Ectodermal cell (in vitro differentiated cells): ENCODE measurements at regions not wholly inside any gene's neighbourhood (a gene's known extent, or its start where the extent isn't known, plus 50 kb on each side); places are given as distances from the start of the nearest gene placed in this dataset.

Source experiments
- H3K27ac ChIP-seq: 2 replicates; pipeline ENCODE4 v1.7.0; 2013; ENCODE audit warnings: mild to moderate bottlenecking, low read depth, low read length; ENCODE audit not compliant: insufficient read depth, poor library complexity, severe bottlenecking
- H3K27me3 ChIP-seq: 2 replicates; pipeline ENCODE4 v1.7.0; 2013; ENCODE audit warnings: mild to moderate bottlenecking, low read length; ENCODE audit not compliant: insufficient read depth, control insufficient read depth, poor library complexity, severe bottlenecking
- H3K36me3 ChIP-seq: one replicate; pipeline ENCODE4 v1.7.0; 2013; ENCODE audit warnings: low read length; ENCODE audit not compliant: control insufficient read depth, insufficient read depth
- H3K4me1 ChIP-seq: one replicate; pipeline ENCODE4 v1.7.0; 2013; ENCODE audit warnings: low read length; ENCODE audit not compliant: control insufficient read depth, insufficient read depth
- H3K4me3 ChIP-seq: 2 replicates; pipeline ENCODE4 v1.7.0; 2013; ENCODE audit warnings: low read depth, low read length, control low read depth; ENCODE audit not compliant: insufficient read depth
- H3K9me3 ChIP-seq: 2 replicates; pipeline ENCODE4 v1.7.0; 2013; ENCODE audit warnings: mild to moderate bottlenecking, low read length, moderate library complexity; ENCODE audit not compliant: control insufficient read depth
- WGBS, 2 experiments: methylation state at CpG; one replicate each; pipeline ENCODE4 v1.1.7; 2013; ENCODE audit warnings: missing lambda C conversion rate in 2 of 2; 5-methylcytosine and 5-hydroxymethylcytosine counted together

DNA sequence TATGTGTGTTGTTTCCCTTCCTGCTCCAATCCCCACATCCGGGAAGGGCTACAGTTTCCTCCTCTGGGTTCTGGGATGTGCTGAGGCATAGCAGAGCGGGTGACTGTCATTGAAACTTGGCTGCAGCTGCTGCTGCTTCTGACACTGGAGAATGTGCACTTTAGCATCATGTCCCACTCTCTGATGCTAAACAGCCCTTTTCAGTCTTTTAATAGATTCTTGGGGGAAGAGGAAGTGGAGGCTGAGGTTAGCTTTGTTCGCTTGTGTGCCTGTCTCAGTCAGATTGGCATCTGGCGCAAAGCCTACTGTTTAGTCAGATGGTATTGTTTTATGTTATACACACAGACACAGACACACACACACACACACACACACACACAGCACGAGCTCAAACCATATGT, 136.5 kb upstream of the RND3 start:
- H3K27ac ChIP-seq: no peak overlapping the region

DNA sequence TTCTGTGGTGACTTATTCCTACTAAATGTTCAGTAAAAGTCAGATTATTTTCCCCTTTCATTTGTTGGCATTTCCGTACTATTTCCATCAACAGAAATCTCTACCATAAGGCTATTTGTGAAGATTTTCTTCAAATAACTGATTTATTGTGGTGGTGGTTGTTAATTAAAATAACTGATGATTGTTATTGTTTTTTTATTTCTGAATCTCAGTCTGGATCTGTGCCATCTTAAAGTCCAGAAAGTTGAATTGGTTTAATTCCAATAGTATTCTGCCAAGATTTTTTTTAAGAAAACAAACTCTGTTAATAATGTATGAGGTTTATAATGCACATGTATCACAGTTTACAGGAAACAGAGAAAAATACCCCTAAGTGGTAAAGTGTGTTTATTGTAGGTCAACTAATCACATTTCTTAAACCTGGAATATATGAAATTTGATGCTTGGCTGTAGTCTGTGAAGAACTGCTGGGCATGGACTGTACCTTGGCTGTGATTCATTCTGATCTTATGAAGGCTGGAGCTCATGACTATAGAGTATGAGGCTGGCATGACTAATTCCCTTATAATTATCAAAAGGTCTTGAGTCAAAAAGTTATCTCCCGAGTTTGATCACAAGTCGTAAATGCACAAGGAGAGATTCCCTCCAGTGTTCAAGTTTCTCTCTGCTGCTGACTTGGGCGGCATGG, 134.2 kb upstream of the RND3 start:
- no peaks in the 10 kb centered on the region for H3K27me3 ChIP-seq
- H3K4me3 ChIP-seq: no peak overlapping the region
- peaks cover 5% of the 10 kb centered on the region for H3K4me1 ChIP-seq
- 97 to 98% methylated on average over 3 to 4 of the region's 4 CpGs for WGBS, 2 experiments
- no peaks in the 10 kb centered on the region for H3K9me3 ChIP-seq
- H3K36me3 ChIP-seq: no peaks in the 10 kb centered on the region
- no peak overlapping the region for H3K27ac ChIP-seq

More for the DNA sequence above, 136.5 kb upstream of the RND3 start:
- no peak overlapping the region for H3K4me3 ChIP-seq
- no peaks in the 10 kb centered on the region for H3K27me3 ChIP-seq
- H3K9me3 ChIP-seq: no peaks in the 10 kb centered on the region
- H3K36me3 ChIP-seq: no peaks in the 10 kb centered on the region
- H3K4me1 ChIP-seq: peaks cover 12% of the 10 kb centered on the region
- WGBS, 2 experiments: 88 to 92% methylated on average over 3 to 4 of the region's 5 CpGs

DNA sequence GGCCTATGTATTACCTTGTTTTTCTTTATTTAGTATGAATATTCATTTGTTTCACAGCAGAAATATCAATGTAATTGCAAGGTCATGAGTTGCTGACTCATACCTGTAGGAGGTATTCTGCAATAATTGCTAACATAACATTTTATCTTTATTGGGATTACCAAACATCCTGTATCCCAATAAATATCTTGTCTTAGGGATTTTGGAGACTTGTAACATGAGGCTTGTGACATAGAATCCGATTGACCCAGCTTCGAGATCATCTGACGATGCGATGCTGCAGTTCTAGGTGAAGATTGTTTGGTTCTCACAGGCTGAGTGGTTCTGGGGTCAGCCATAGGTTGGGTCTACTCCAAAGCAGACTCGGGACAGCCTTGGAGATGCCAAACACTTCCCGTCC, 133.4 kb upstream of the RND3 start:
- Histone ChIP-seq H3K4me1 (peaks cover 5% of the 10 kb centered on the region), H3K36me3 (no peaks in the 10 kb centered on the region), H3K27me3 (no peaks in the 10 kb centered on the region), H3K4me3 (no peak overlapping the region), H3K27ac (no peak overlapping the region), H3K9me3 (no peaks in the 10 kb centered on the region)
- WGBS, 2 experiments: 94 to 96% methylated on average over 6 of the region's 6 CpGs

DNA sequence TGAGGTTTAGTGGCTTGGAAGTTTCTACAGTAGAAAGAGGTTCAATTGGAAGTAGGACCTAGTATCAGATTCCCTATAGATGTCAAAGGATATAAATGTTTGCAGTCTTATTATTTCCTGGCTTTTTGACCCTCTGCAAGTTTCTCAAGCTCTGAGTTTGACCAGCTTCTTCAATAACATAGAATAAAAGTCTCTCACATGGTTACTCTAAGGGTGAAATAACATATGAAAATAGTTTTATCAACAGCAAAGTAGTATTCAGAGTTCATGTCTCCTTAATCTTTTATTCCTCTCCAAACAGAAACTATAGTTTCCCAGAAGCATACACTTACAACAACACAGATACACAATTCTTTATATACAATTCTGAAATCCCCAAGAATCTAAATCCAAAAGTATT, 132.9 kb upstream of the RND3 start:
- Histone ChIP-seq H3K36me3 (no peaks in the 10 kb centered on the region), H3K9me3 (no peaks in the 10 kb centered on the region), H3K27me3 (no peaks in the 10 kb centered on the region), H3K27ac (no peak overlapping the region), H3K4me3 (no peak overlapping the region), H3K4me1 (peaks cover 5% of the 10 kb centered on the region)

DNA sequence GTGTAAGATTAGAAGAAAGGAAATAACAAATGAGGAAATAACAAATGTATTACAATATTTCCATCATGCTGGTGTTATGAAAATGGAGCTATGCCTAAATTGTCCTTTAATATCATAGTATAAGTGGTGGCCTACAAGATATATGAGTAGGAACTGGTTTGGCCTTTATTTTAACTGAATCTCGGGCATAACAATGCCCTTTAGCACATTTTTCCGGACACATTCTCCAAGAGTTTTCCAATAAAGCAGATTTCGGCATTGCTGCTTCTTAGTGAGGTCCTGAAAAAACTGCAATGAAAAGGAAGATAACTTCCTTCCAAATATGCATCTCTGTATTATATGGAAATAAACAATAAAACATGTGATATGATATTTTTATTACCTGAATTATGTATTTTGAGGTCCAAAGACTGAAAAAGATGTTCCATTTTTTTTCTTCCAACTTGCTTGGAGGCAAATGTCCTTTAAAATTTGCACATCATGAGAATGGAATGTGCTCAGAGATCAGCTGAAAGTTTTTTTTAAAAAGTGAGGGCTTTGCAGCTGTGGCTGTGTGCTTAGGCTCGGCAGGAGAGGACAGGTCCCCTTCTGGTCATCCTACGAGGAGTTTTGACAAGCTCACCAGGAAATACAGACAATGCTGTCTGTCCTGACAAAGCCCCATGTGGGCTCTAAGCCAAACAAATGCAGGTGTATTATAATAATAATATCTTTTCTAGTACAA, 132.3 kb upstream of the RND3 start:
- no peak overlapping the region for H3K4me3 ChIP-seq
- no peaks in the 10 kb centered on the region for H3K36me3 ChIP-seq
- no peaks in the 10 kb centered on the region for H3K27me3 ChIP-seq
- H3K27ac ChIP-seq: no peak overlapping the region
- H3K9me3 ChIP-seq: no peaks in the 10 kb centered on the region
- 61 to 65% methylated on average over 5 of the region's 5 CpGs for WGBS, 2 experiments
- H3K4me1 ChIP-seq: peaks cover 5% of the 10 kb centered on the region

DNA sequence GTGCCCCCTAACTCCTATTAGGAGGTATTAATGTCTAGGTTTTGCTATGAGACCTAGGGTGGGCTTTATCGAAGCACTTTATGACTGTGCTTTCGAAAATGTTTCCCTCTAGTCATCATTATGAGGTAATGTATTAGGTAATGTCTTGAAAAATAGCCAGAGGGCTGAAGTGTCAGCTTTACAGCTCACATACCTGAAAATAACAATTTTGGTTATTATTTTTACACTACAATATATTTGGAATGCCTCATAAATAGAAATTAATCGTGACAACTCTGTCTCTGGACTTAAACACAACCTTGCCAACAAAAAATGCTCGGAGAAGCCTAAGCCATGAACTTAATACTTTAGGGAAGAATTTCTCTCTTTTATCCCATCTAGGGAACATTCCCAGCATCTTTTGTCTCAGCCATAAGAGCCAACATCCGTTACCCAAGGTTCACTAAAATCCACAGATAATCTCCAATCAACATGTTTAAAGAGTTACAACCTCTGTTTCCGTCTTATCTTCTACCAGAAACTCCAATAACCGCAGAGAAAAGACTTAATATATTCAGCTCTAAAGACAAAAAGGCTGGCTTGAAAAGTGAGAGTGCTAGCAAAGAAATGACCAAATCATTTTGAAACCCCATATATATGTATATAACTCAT, 130.9 kb upstream of the RND3 start:
- Histone ChIP-seq H3K4me1 (no peaks in the 10 kb centered on the region), H3K36me3 (no peaks in the 10 kb centered on the region), H3K9me3 (no peaks in the 10 kb centered on the region), H3K4me3 (no peak overlapping the region), H3K27me3 (no peaks in the 10 kb centered on the region), H3K27ac (no peak overlapping the region)
- 88 to 95% methylated on average over 6 to 7 of the region's 7 CpGs for WGBS, 2 experiments

DNA sequence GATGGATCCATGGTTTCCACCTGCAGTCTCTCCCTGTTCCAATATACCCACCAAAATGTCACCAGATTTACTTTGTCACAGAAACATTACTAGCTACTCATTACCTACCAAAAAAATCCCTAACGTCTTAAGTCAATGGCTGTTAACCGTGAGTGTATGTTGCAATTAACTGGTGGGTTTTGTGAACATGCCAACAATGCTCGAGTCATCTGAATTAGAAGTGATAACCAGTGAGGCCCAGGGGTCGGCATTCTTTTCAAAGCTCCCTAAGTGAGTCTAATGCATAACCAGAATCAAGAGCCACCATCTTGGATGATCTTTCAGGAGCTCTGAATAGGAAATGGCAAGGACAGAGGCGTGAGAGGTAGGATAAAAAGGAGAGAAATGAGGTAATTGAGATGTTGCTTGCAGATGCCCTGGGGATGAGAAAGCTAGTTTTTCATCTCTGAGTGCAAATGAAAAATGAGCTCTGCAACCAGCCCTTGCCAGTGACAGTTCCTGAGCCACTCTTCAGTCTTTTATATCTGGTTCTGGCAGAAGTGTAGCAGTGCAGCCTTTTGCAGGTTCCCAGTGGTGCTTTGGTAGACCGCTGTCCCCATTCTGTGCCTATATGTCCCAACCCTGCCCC, 130.0 kb upstream of the RND3 start:
- no peak overlapping the region for H3K27ac ChIP-seq
- H3K9me3 ChIP-seq: no peaks in the 10 kb centered on the region
- H3K36me3 ChIP-seq: no peaks in the 10 kb centered on the region
- H3K27me3 ChIP-seq: no peaks in the 10 kb centered on the region
- no peaks in the 10 kb centered on the region for H3K4me1 ChIP-seq
- H3K4me3 ChIP-seq: no peak overlapping the region
- 92 to 98% methylated on average over 6 of the region's 6 CpGs for whole genome bisulfite sequencing, 2 experiments

DNA sequence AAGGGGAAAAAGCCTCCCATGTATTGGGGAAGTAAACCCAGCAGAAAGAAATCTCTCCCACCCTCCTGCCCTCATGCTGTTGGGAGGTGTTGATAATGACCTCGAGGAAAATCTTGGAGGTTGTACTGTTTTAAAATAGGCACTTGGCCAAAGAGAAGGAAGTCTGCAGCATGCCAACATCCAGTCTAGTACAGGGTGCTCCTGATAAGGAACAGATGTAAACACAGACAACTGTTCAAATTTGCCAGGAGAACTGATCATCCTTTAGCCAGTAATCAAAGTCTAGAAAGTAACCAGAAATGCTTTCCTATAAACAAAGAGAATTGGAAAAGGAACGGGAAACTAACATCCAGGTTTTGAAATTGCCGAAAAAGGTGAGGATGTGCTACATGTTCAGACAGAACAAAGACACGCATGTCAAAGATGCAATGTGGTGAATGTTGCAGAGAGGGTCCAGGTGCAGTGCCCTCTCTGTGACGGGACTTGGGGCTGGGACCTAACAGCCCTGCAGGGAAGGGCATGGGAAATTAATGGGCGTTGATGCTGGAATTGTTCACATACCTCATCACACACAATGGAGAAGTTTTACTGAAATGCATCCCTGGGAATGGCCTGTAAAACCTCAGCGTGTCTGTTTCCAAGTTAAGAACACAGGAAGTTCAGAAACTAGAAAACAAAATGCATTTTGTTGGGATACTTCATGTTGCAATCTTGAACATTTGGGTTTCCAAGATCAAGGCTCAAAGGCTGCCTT, 125.7 kb upstream of the RND3 start:
- Histone ChIP-seq H3K27me3 (no peaks in the 10 kb centered on the region), H3K9me3 (no peaks in the 10 kb centered on the region), H3K4me3 (no peak overlapping the region), H3K27ac (no peak overlapping the region), H3K4me1 (no peaks in the 10 kb centered on the region), H3K36me3 (no peaks in the 10 kb centered on the region)
- 89 to 95% methylated on average over 7 of the region's 7 CpGs for WGBS, 2 experiments

DNA sequence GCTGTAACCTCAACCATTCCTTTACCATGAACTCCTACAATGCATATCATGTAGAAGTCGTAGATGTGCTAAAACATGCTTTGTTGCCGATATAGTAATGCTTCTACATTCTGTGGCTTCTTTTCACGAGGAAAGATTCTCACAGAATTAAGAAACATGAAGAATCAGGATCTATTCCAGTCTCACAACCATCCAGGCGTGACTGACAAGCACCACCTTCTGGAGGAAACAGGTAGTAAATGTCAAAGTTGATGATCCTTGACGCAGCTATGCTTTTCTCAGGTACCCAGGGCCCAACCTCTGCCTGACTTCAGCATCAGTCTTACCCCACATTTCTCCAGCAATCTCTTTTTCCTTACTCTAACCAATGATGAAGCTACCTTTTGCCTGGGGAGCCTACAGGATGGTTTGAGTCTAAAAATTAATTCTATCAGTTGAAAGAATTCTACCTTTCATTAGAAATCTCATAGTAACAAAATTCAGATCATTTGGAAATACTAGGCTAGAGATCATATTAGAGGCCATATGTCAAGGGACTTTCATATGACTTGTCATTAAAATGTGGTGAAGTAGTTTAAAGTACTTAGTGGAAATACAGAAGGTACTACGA, 123.3 kb upstream of the RND3 start:
- Histone ChIP-seq H3K36me3 (no peaks in the 10 kb centered on the region), H3K4me3 (no peak overlapping the region), H3K4me1 (peaks cover 13% of the 10 kb centered on the region), H3K9me3 (no peaks in the 10 kb centered on the region), H3K27me3 (no peaks in the 10 kb centered on the region), H3K27ac (no peak overlapping the region)
- WGBS, 2 experiments: 43 to 51% methylated on average over 5 to 6 of the region's 6 CpGs
